H9 (cell line): ENCODE measurements at regions not wholly inside any gene's neighbourhood (a gene's known extent, or its start where the extent isn't known, plus 50 kb on each side); places are given as distances from the start of the nearest gene placed in this dataset.

Experiments
- DNase-seq: peaks from one replicate; pipeline ENCODE4 v3.0.0-alpha.2; 2017
- H2AFZ ChIP-seq: one replicate; pipeline ENCODE4 v1.6.1; 2013; ENCODE audit warnings: mild to moderate bottlenecking, low read length, control low read depth, moderate library complexity
- H2AK5ac ChIP-seq: 2 replicates; pipeline ENCODE4 v1.6.1; 2013; ENCODE audit warnings: low read length, control low read depth, mixed read lengths; ENCODE audit not compliant: insufficient read length
- H2BK120ac ChIP-seq: one replicate; pipeline ENCODE4 v1.6.1; 2013; ENCODE audit warnings: low read depth, mild to moderate bottlenecking, low read length, control low read depth, inconsistent platforms; ENCODE audit not compliant: poor library complexity, severe bottlenecking
- H2BK12ac ChIP-seq: 2 replicates; pipeline ENCODE4 v1.6.1; 2013; ENCODE audit warnings: low read length, control low read depth, mixed read lengths, low read depth; ENCODE audit not compliant: insufficient read length
- H2BK15ac ChIP-seq: 2 replicates; pipeline ENCODE4 v1.6.1; 2013; ENCODE audit warnings: low read depth, low read length, control low read depth
- H2BK20ac ChIP-seq: one replicate; pipeline ENCODE4 v1.6.1; 2013; ENCODE audit warnings: low read depth, mild to moderate bottlenecking, low read length, control low read depth, inconsistent platforms; ENCODE audit not compliant: poor library complexity, severe bottlenecking
- H2BK5ac ChIP-seq: 2 replicates; pipeline ENCODE4 v1.6.1; 2013; ENCODE audit warnings: low read length, control low read depth, mixed read lengths; ENCODE audit not compliant: insufficient read length
- H3K14ac ChIP-seq: 2 replicates; pipeline ENCODE4 v1.6.1; 2013; ENCODE audit warnings: low read length, control low read depth; ENCODE audit not compliant: insufficient read depth
- H3K18ac ChIP-seq: 2 replicates; pipeline ENCODE4 v1.6.1; 2013; ENCODE audit warnings: low read depth, mild to moderate bottlenecking, mixed read lengths, low read length, control low read depth; ENCODE audit not compliant: insufficient read length
- H3K23ac ChIP-seq: 2 replicates; pipeline ENCODE4 v1.6.1; 2013; ENCODE audit warnings: low read length, control low read depth, mixed read lengths, low read depth; ENCODE audit not compliant: insufficient read length
- H3K23me2 ChIP-seq: 2 replicates; pipeline ENCODE4 v1.6.1; 2013; ENCODE audit warnings: low read depth, mild to moderate bottlenecking, mixed read lengths, low read length, control low read depth; ENCODE audit not compliant: insufficient read length, poor library complexity, severe bottlenecking
- H3K27ac ChIP-seq: 2 replicates; pipeline ENCODE4 v1.5.1; 2013; ENCODE audit warnings: low read length, control low read depth, mixed read lengths, low read depth; ENCODE audit not compliant: insufficient read length
- H3K27me3 ChIP-seq: 2 replicates; pipeline ENCODE4 v1.6.1; 2013; ENCODE audit warnings: low read length, control low read depth, inconsistent platforms; ENCODE audit not compliant: insufficient read depth
- H3K4ac ChIP-seq: 2 replicates; pipeline ENCODE4 v1.6.1; 2013; ENCODE audit warnings: low read depth, mild to moderate bottlenecking, control low read depth, inconsistent platforms, low read length, moderate library complexity
- H3K4me1 ChIP-seq: 2 replicates; pipeline ENCODE4 v1.6.1; 2013; ENCODE audit warnings: low read length, control low read depth, inconsistent platforms; ENCODE audit not compliant: insufficient read depth
- H3K4me2 ChIP-seq: 2 replicates; pipeline ENCODE4 v1.6.1; 2013; ENCODE audit warnings: low read length, control low read depth, mixed read lengths; ENCODE audit not compliant: insufficient read length, insufficient read depth
- H3K56ac ChIP-seq: 2 replicates; pipeline ENCODE4 v1.6.1; 2013; ENCODE audit warnings: low read depth, mild to moderate bottlenecking, mixed read lengths, low read length, control low read depth; ENCODE audit not compliant: insufficient read length
- H3K79me1 ChIP-seq: 2 replicates; pipeline ENCODE4 v1.6.1; 2013; ENCODE audit warnings: low read depth, mild to moderate bottlenecking, moderate library complexity, low read length, control low read depth, inconsistent platforms; ENCODE audit not compliant: insufficient read depth, poor library complexity, severe bottlenecking
- H3K79me2 ChIP-seq: 2 replicates; pipeline ENCODE4 v1.6.1; 2013; ENCODE audit warnings: low read length, control low read depth, inconsistent platforms; ENCODE audit not compliant: insufficient read depth
- H3K9ac ChIP-seq: 2 replicates; pipeline ENCODE4 v1.6.1; 2013; ENCODE audit warnings: low read length, control low read depth, mixed read lengths; ENCODE audit not compliant: insufficient read length; ENCODE audit errors: extremely low read depth
- H3K9me3 ChIP-seq: one replicate; pipeline ENCODE4 v1.6.1; 2013; ENCODE audit warnings: low read depth, low read length, inconsistent platforms; ENCODE audit not compliant: control insufficient read depth
- H3T11ph ChIP-seq: one replicate; pipeline ENCODE4 v1.6.1; 2013; ENCODE audit warnings: mild to moderate bottlenecking, low read length, control low read depth, inconsistent platforms
- H4K20me1 ChIP-seq: one replicate; pipeline ENCODE4 v1.6.1; 2013; ENCODE audit not compliant: control insufficient read depth, insufficient read length, insufficient read depth
- H4K5ac ChIP-seq: 2 replicates; pipeline ENCODE4 v1.6.1; 2013; ENCODE audit warnings: low read depth, mild to moderate bottlenecking, mixed read lengths, low read length, control low read depth; ENCODE audit not compliant: insufficient read length
- H4K8ac ChIP-seq: replicated peaks from 2 replicates; pipeline ENCODE4 v1.6.1; 2013; ENCODE audit warnings: low read length, control low read depth, mixed read lengths, low read depth; ENCODE audit not compliant: insufficient read length
- H4K91ac ChIP-seq: 2 replicates; pipeline ENCODE4 v1.6.1; 2013; ENCODE audit warnings: low read depth, mild to moderate bottlenecking, moderate library complexity, mixed read lengths, low read length, control low read depth; ENCODE audit not compliant: insufficient read length
- H3K27ac Mint-ChIP-seq, 3 experiments: 2 replicates in 2 of 3; 3 replicates in 1 of 3; pipeline ENCODE4 v1.8.0; 2020 to 2021; ENCODE audit warnings: mixed read lengths in 3 of 3, mild to moderate bottlenecking in 1 of 3, moderate library complexity in 1 of 3
- H3K27me3 Mint-ChIP-seq: 2 replicates; pipeline ENCODE4 v1.8.0; 2021; ENCODE audit warnings: low read depth, mild to moderate bottlenecking, moderate library complexity, mixed read lengths
- H3K36me3 Mint-ChIP-seq, 3 experiments: 2 replicates in 2 of 3; 3 replicates in 1 of 3; pipeline ENCODE4 v1.8.0; 2020 to 2021; ENCODE audit warnings: low read depth in 3 of 3, mixed read lengths in 3 of 3; ENCODE audit not compliant: insufficient read depth in 1 of 3
- H3K4me1 Mint-ChIP-seq, 2 experiments: 2 replicates each; pipeline ENCODE4 v1.8.0; 2020; ENCODE audit warnings: mixed read lengths in 2 of 2
- H3K4me3 Mint-ChIP-seq, 2 experiments: 2 replicates in 1 of 2; 3 replicates in 1 of 2; pipeline ENCODE4 v1.8.0; 2020 to 2021; ENCODE audit warnings: mild to moderate bottlenecking in 2 of 2, mixed read lengths in 2 of 2, moderate library complexity in 1 of 2
- H3K9me3 Mint-ChIP-seq, 2 experiments: 2 replicates in 1 of 2; 3 replicates in 1 of 2; pipeline ENCODE4 v1.8.0; 2020; ENCODE audit warnings: mild to moderate bottlenecking in 2 of 2, mixed read lengths in 2 of 2, moderate library complexity in 1 of 2
- CTCF ChIP-seq: fragments of 200-600 bp; sonication (generic); conservative IDR thresholded peaks from 3 replicates; pipeline ENCODE4 v1.8.0; 2021; ENCODE audit warnings: antibody characterized with exemption, mild to moderate bottlenecking
- WGBS: extraction: QIAGEN DNeasy Blood & Tissue Kit; methylation state at CpG from one replicate; pipeline ENCODE4 v1.1.7; 2013; ENCODE audit warnings: missing lambda C conversion rate, low lambda C conversion rate, mixed read lengths; ENCODE audit not compliant: insufficient read length; ENCODE audit errors: extremely low coverage; 5-methylcytosine and 5-hydroxymethylcytosine counted together

- H2AFZ ChIP-seq = no peak overlapping the region
- H3K4ac ChIP-seq = no peak overlapping the region
- H3K4me3 Mint-ChIP-seq = no peak overlapping the region
- H3K23ac ChIP-seq = no peak overlapping the region
- no peak overlapping the region for H4K5ac ChIP-seq
- peaks cover 0 to 11% (median 2%) of the 10 kb centered on the region in 3 experiments; a peak in 2 of 7 replicates for H3K36me3 Mint-ChIP-seq
- WGBS = no CpG with 5 or more reads among the region's 1 CpG
- H3K4me2 ChIP-seq = no peak overlapping the region
- H3K27ac Mint-ChIP-seq = no peak overlapping the region; a peak in 1 of 7 replicates
- no peaks in the 10 kb centered on the region for H3K9me3 ChIP-seq
- H3K79me2 ChIP-seq = no peaks in the 10 kb centered on the region
- H3K79me1 ChIP-seq = no peaks in the 10 kb centered on the region
- no peak overlapping the region for H3K18ac ChIP-seq
- H4K8ac ChIP-seq = no peak overlapping the region
- H3K9me3 Mint-ChIP-seq = peaks cover 2 to 8% of the 10 kb centered on the region in 2 experiments
- H2BK20ac ChIP-seq = no peak overlapping the region
- no peak overlapping the region for H3K56ac ChIP-seq
- no peak overlapping the region for H2AK5ac ChIP-seq
- H2BK15ac ChIP-seq = no peak overlapping the region
- H3K14ac ChIP-seq = no peak overlapping the region
- H3K27ac ChIP-seq = no peak overlapping the region
- no peak overlapping the region for H2BK5ac ChIP-seq
- H3K27me3 ChIP-seq = no peaks in the 10 kb centered on the region
- no peaks in the 10 kb centered on the region for H3K4me1 Mint-ChIP-seq
- no peak overlapping the region for H4K91ac ChIP-seq
- no peaks in the 10 kb centered on the region for H3K4me1 ChIP-seq
- TF ChIP-seq CTCF = no peak
- no peak overlapping the region for H3K9ac ChIP-seq
- no peak overlapping the region for H2BK12ac ChIP-seq
- H3T11ph ChIP-seq = no peak overlapping the region
- no peaks in the 10 kb centered on the region for H3K27me3 Mint-ChIP-seq
- H2BK120ac ChIP-seq = no peak overlapping the region
- H3K23me2 ChIP-seq = no peaks in the 10 kb centered on the region
- no peak for DNase-seq
- H4K20me1 ChIP-seq = no peaks in the 10 kb centered on the region
Observed at GRCh38 chr12:83690465-83690864, 1003.8 kb downstream of the TMTC2 start.
